CD8-positive, alpha-beta memory T cell (primary cell): ENCODE measurements at regions not wholly inside any gene's neighbourhood (a gene's known extent, or its start where the extent isn't known, plus 50 kb on each side); places are given as distances from the start of the nearest gene placed in this dataset.
"Not testable (repeated sequence)": the region's sequence is repeated elsewhere in the genome, so short reads cannot be mapped to it uniquely, and the experiment has no call there.

Experiments
- CTCF ChIA-PET: fragments of 350-600 bp; sonication (Branson Sonifier 250); formaldehyde crosslinking; loops from one replicate; lab custom pipeline; 2021; ENCODE audit warnings: antibody characterized with exemption; lab: Charles Lee
- POLR2A ChIA-PET: fragments of 350-600 bp; sonication (Branson Sonifier 250); formaldehyde crosslinking; loops from one replicate; lab custom pipeline; 2021; ENCODE audit warnings: antibody characterized with exemption; lab: Charles Lee
- DNase-seq, 5 donors: peaks; one replicate each; pipeline versions ENCODE4 v3.0.0 to v3.0.0-alpha.2; 2020 to 2022; ENCODE audit warnings: mixed read lengths in 1 of 5
- H3K27ac ChIP-seq: one replicate; pipeline ENCODE4 v1.7.0; 2013; ENCODE audit warnings: low read depth, mild to moderate bottlenecking, low read length, moderate library complexity
- H3K27me3 ChIP-seq: 2 replicates; pipeline ENCODE4 v1.7.0; 2013; ENCODE audit warnings: low read length, mild to moderate bottlenecking; ENCODE audit not compliant: insufficient read depth, poor library complexity, severe bottlenecking
- H3K36me3 ChIP-seq: 2 replicates; pipeline ENCODE4 v1.7.0; 2013; ENCODE audit warnings: mild to moderate bottlenecking, low read length, moderate library complexity; ENCODE audit not compliant: insufficient read depth
- H3K4me1 ChIP-seq: 2 replicates; pipeline ENCODE4 v1.7.0; 2013; ENCODE audit warnings: mild to moderate bottlenecking, low read length, moderate library complexity; ENCODE audit not compliant: insufficient read depth
- H3K4me3 ChIP-seq: 2 replicates; pipeline ENCODE4 v1.7.0; 2013; ENCODE audit warnings: mild to moderate bottlenecking, low read length
- H3K9me3 ChIP-seq: 2 replicates; pipeline ENCODE4 v1.7.0; 2013; ENCODE audit warnings: mild to moderate bottlenecking, low read length
- H3K27ac Mint-ChIP-seq, 8 donors: one replicate each; pipeline ENCODE4 v1.8.0; 2020 to 2021; ENCODE audit warnings: mixed read lengths in 8 of 8, mild to moderate bottlenecking in 6 of 8, inconsistent platforms in 3 of 8, moderate library complexity in 3 of 8
- H3K27me3 Mint-ChIP-seq, 2 donors: one replicate each; pipeline ENCODE4 v1.8.0; 2020 to 2021; ENCODE audit warnings: mixed read lengths in 2 of 2, mild to moderate bottlenecking in 1 of 2, moderate library complexity in 1 of 2
- H3K36me3 Mint-ChIP-seq, 3 donors: one replicate each; pipeline ENCODE4 v1.8.0; 2020 to 2021; ENCODE audit warnings: mixed read lengths in 3 of 3, inconsistent platforms in 1 of 3, mild to moderate bottlenecking in 1 of 3
- H3K4me1 Mint-ChIP-seq, 3 donors: one replicate each; pipeline ENCODE4 v1.8.0; 2020 to 2021; ENCODE audit warnings: mixed read lengths in 3 of 3, inconsistent platforms in 1 of 3, mild to moderate bottlenecking in 1 of 3
- H3K4me3 Mint-ChIP-seq, 7 donors: one replicate each; pipeline ENCODE4 v1.8.0; 2020 to 2021; ENCODE audit warnings: mixed read lengths in 7 of 7, mild to moderate bottlenecking in 6 of 7, moderate library complexity in 4 of 7, inconsistent platforms in 2 of 7
- H3K9me3 Mint-ChIP-seq, 5 donors: one replicate each; pipeline ENCODE4 v1.8.0; 2020 to 2022; ENCODE audit warnings: mixed read lengths in 5 of 5, mild to moderate bottlenecking in 3 of 5, moderate library complexity in 2 of 5, inconsistent platforms in 1 of 5

- ChIA-PET CTCF (no interaction called here), POLR2A (no interaction called here)
- H3K4me3 ChIP-seq: no peak overlapping the region
- no peaks in the 10 kb centered on the region for H3K9me3 ChIP-seq
- peaks cover 0 to 3% of the 10 kb centered on the region in 2 donors for H3K27me3 Mint-ChIP-seq
- H3K36me3 ChIP-seq: no peaks in the 10 kb centered on the region
- no peak overlapping the region for H3K4me3 Mint-ChIP-seq
- H3K27ac ChIP-seq: no peak overlapping the region
- no peaks in the 10 kb centered on the region for H3K27me3 ChIP-seq
- no peaks in the 10 kb centered on the region for H3K4me1 ChIP-seq
- H3K9me3 Mint-ChIP-seq: no peaks in the 10 kb centered on the region
- peaks cover 0 to 3% (median 0%) of the 10 kb centered on the region in 3 donors for H3K36me3 Mint-ChIP-seq
- H3K4me1 Mint-ChIP-seq: no peaks in the 10 kb centered on the region
- no peak for DNase-seq
- H3K27ac Mint-ChIP-seq: peak overlapping the region in 1 of 8 donors; percentile 5
Measured at GRCh38 chr11:112345706-112346105, 85.0 kb upstream of the PLET1 start.

- H3K9me3 ChIP-seq: no peaks in the 10 kb centered on the region
- Mint-ChIP-seq H3K27ac (no peak overlapping the region), H3K27me3 (peaks cover 0 to 3% of the 10 kb centered on the region in 2 donors), H3K4me3 (no peak overlapping the region), H3K9me3 (no peaks in the 10 kb centered on the region), H3K36me3 (peaks cover 0 to 4% (median 3%) of the 10 kb centered on the region in 3 donors), H3K4me1 (no peaks in the 10 kb centered on the region)
- ChIA-PET POLR2A (no interaction called here), CTCF (no interaction called here)
- no peaks in the 10 kb centered on the region for H3K36me3 ChIP-seq
- no peak overlapping the region for H3K27ac ChIP-seq
- no peaks in the 10 kb centered on the region for H3K4me1 ChIP-seq
- no peaks in the 10 kb centered on the region for H3K27me3 ChIP-seq
- no peak for DNase-seq
- H3K4me3 ChIP-seq: no peak overlapping the region
Measured at GRCh38 chr11:112346586-112346985, 85.9 kb upstream of the PLET1 start.

GRCh38 chr11:112348480-112349029, 87.9 kb upstream of the PLET1 start:
- Histone ChIP-seq H3K27me3 (no peaks in the 10 kb centered on the region), H3K4me3 (no peak overlapping the region), H3K9me3 (no peaks in the 10 kb centered on the region), H3K27ac (no peak overlapping the region), H3K36me3 (no peaks in the 10 kb centered on the region), H3K4me1 (no peaks in the 10 kb centered on the region)
- no peaks in the 10 kb centered on the region for H3K4me1 Mint-ChIP-seq
- ChIA-PET POLR2A (no interaction called here), CTCF (no interaction called here)
- no peak overlapping the region for H3K4me3 Mint-ChIP-seq
- no peaks in the 10 kb centered on the region for H3K9me3 Mint-ChIP-seq
- H3K36me3 Mint-ChIP-seq: peaks cover 0 to 11% (median 3%) of the 10 kb centered on the region in 3 donors
- DNase-seq: no peak
- peaks cover 0 to 3% of the 10 kb centered on the region in 2 donors for H3K27me3 Mint-ChIP-seq
- H3K27ac Mint-ChIP-seq: no peak overlapping the region

- H3K4me3 Mint-ChIP-seq, H3K4me3 ChIP-seq, H3K27me3 ChIP-seq, H3K36me3 ChIP-seq, H3K27ac Mint-ChIP-seq, CTCF ChIA-PET, H3K9me3 ChIP-seq, DNase-seq, H3K4me1 Mint-ChIP-seq, H3K9me3 Mint-ChIP-seq, H3K27me3 Mint-ChIP-seq, H3K4me1 ChIP-seq, POLR2A ChIA-PET, H3K27ac ChIP-seq: not testable (repeated sequence)
- H3K36me3 Mint-ChIP-seq: peaks cover 0 to 16% (median 3%) of the 10 kb centered on the region in 3 donors
Measured at GRCh38 chr11:112351423-112351822, 90.8 kb upstream of the PLET1 start.

- Histone ChIP-seq H3K27ac (no peak overlapping the region), H3K27me3 (no peaks in the 10 kb centered on the region), H3K4me1 (no peaks in the 10 kb centered on the region), H3K4me3 (no peak overlapping the region), H3K36me3 (no peaks in the 10 kb centered on the region), H3K9me3 (no peaks in the 10 kb centered on the region)
- peaks cover 0 to 16% (median 3%) of the 10 kb centered on the region in 3 donors for H3K36me3 Mint-ChIP-seq
- POLR2A ChIA-PET: no interaction called here
- H3K4me3 Mint-ChIP-seq: no peak overlapping the region
- CTCF ChIA-PET: no interaction called here
- no peak for DNase-seq
- no peaks in the 10 kb centered on the region for H3K27me3 Mint-ChIP-seq
- H3K9me3 Mint-ChIP-seq: no peaks in the 10 kb centered on the region
- H3K27ac Mint-ChIP-seq: peak overlapping the region in 1 of 8 donors; percentile 4
- H3K4me1 Mint-ChIP-seq: no peaks in the 10 kb centered on the region
Measured at GRCh38 chr11:112352907-112353306, 92.2 kb upstream of the PLET1 start.

GRCh38 chr11:112354364-112354763, 93.7 kb upstream of the PLET1 start:
- Histone ChIP-seq H3K27ac (no peak overlapping the region), H3K4me1 (no peaks in the 10 kb centered on the region), H3K4me3 (no peak overlapping the region), H3K27me3 (no peaks in the 10 kb centered on the region), H3K36me3 (no peaks in the 10 kb centered on the region), H3K9me3 (no peaks in the 10 kb centered on the region)
- ChIA-PET POLR2A (no interaction called here), CTCF (interaction anchor here (1.4 kb wide), 1 partner anchor 11 kb away, joined by 3 read pairs; no protein-coding TSS in a partner anchor)
- DNase-seq: no peak
- Mint-ChIP-seq H3K36me3 (peaks cover 0 to 16% (median 0%) of the 10 kb centered on the region in 3 donors), H3K27ac (no peak overlapping the region), H3K27me3 (no peaks in the 10 kb centered on the region), H3K4me1 (no peaks in the 10 kb centered on the region), H3K9me3 (no peaks in the 10 kb centered on the region), H3K4me3 (no peak overlapping the region)

GRCh38 chr11:112355726-112356125, 95.1 kb upstream of the PLET1 start:
- CTCF ChIA-PET: no interaction called here
- Mint-ChIP-seq H3K36me3 (peaks cover 0 to 16% (median 0%) of the 10 kb centered on the region in 3 donors), H3K4me3 (no peak overlapping the region), H3K27ac (peak overlapping the region in 1 of 8 donors; percentile 50), H3K9me3 (no peaks in the 10 kb centered on the region), H3K27me3 (no peaks in the 10 kb centered on the region), H3K4me1 (no peaks in the 10 kb centered on the region)
- Histone ChIP-seq H3K9me3 (no peaks in the 10 kb centered on the region), H3K4me1 (no peaks in the 10 kb centered on the region), H3K36me3 (no peaks in the 10 kb centered on the region), H3K27ac (no peak overlapping the region), H3K4me3 (no peak overlapping the region), H3K27me3 (no peaks in the 10 kb centered on the region)
- no peak for DNase-seq
- POLR2A ChIA-PET: no interaction called here

- Mint-ChIP-seq H3K27ac (no peak overlapping the region), H3K27me3 (no peaks in the 10 kb centered on the region), H3K9me3 (no peaks in the 10 kb centered on the region), H3K4me1 (no peaks in the 10 kb centered on the region), H3K36me3 (peaks cover 0 to 10% (median 2%) of the 10 kb centered on the region in 3 donors), H3K4me3 (no peak overlapping the region)
- H3K27ac ChIP-seq: no peak overlapping the region
- H3K4me1 ChIP-seq: no peaks in the 10 kb centered on the region
- H3K9me3 ChIP-seq: no peaks in the 10 kb centered on the region
- H3K4me3 ChIP-seq: no peak overlapping the region
- POLR2A ChIA-PET: no interaction called here
- CTCF ChIA-PET: no interaction called here
- no peaks in the 10 kb centered on the region for H3K27me3 ChIP-seq
- DNase-seq: no peak
- no peaks in the 10 kb centered on the region for H3K36me3 ChIP-seq
Measured at GRCh38 chr11:112357488-112357887, 96.8 kb upstream of the PLET1 start.
